ENCODE measurements at regions not wholly inside any gene's neighbourhood (a gene's known extent, or its start where the extent isn't known, plus 50 kb on each side); places are given as distances from the start of the nearest gene placed in this dataset.

- intact Hi-C loops (cut with micrococcal nuclease) = no loop called here
- Mint-ChIP-seq H3K9me3 (no peaks in the 10 kb centered on the region), H3K27ac (no peak overlapping the region), H3K27me3 (ENCODE audit: low read depth) (no peaks in the 10 kb centered on the region), H3K4me3 (no peak overlapping the region), H3K4me1 (ENCODE audit: low read depth) (peaks cover 36% of the 10 kb centered on the region), H3K36me3 (ENCODE audit: low read depth) (peaks cover 9% of the 10 kb centered on the region)
- no peak for DNase-seq
- CTCF ChIA-PET = no interaction called here
Observed at GRCh38 chr2:74048147-74048546, 63.4 kb downstream of the TET3 start.

- Mint-ChIP-seq H3K27me3 (ENCODE audit: low read depth) (no peaks in the 10 kb centered on the region), H3K9me3 (no peaks in the 10 kb centered on the region), H3K27ac (peak overlapping the region; percentile 2), H3K36me3 (ENCODE audit: low read depth) (peaks cover 13% of the 10 kb centered on the region), H3K4me3 (no peak overlapping the region), H3K4me1 (ENCODE audit: low read depth) (peaks cover 39% of the 10 kb centered on the region)
- intact Hi-C loops (cut with micrococcal nuclease) = no loop called here
- CTCF ChIA-PET = no interaction called here
- no peak for DNase-seq
Observed at GRCh38 chr2:74048843-74049519, 64.3 kb downstream of the TET3 start.

GRCh38 chr2:74050151-74050550 is 65.4 kb downstream of the TET3 start:
- Mint-ChIP-seq H3K9me3 (no peaks in the 10 kb centered on the region), H3K27ac (no peak overlapping the region), H3K4me3 (no peak overlapping the region), H3K4me1 (ENCODE audit: low read depth) (peaks cover 40% of the 10 kb centered on the region), H3K36me3 (ENCODE audit: low read depth) (peaks cover 14% of the 10 kb centered on the region), H3K27me3 (ENCODE audit: low read depth) (no peaks in the 10 kb centered on the region)
- CTCF ChIA-PET = no interaction called here
- DNase-seq = no peak
- intact Hi-C loops (cut with micrococcal nuclease) = no loop called here

- Mint-ChIP-seq H3K27ac (no peak overlapping the region), H3K36me3 (ENCODE audit: low read depth) (peaks cover 16% of the 10 kb centered on the region), H3K4me3 (no peak overlapping the region), H3K9me3 (no peaks in the 10 kb centered on the region), H3K27me3 (ENCODE audit: low read depth) (no peaks in the 10 kb centered on the region), H3K4me1 (ENCODE audit: low read depth) (peaks cover 37% of the 10 kb centered on the region)
- intact Hi-C loops (cut with micrococcal nuclease) = no loop called here
- no peak for DNase-seq
- CTCF ChIA-PET = interaction anchor here (1.5 kb wide), 1 partner anchor 11 kb away, joined by 3 read pairs; no protein-coding TSS in a partner anchor
Observed at GRCh38 chr2:74051504-74051903, 66.8 kb downstream of the TET3 start.

GRCh38 chr2:74052732-74053710 is 68.3 kb downstream of the TET3 start:
- no peak overlapping the region for H3K4me3 Mint-ChIP-seq
- intact Hi-C loops (cut with micrococcal nuclease) = no loop called here
- peak overlapping the region; percentile 2 for H3K27ac Mint-ChIP-seq
- peaks cover 11% of the 10 kb centered on the region for H3K36me3 Mint-ChIP-seq (ENCODE audit: low read depth)
- H3K4me1 Mint-ChIP-seq (ENCODE audit: low read depth) = peaks cover 37% of the 10 kb centered on the region
- DNase-seq = no peak
- H3K27me3 Mint-ChIP-seq (ENCODE audit: low read depth) = no peaks in the 10 kb centered on the region
- CTCF ChIA-PET = interaction anchor here (0.6 to 1.5 kb wide), 4 partner anchors 13 to 282 kb away, joined by 3 to 4 read pairs (median 3); no protein-coding TSS in a partner anchor
- no peaks in the 10 kb centered on the region for H3K9me3 Mint-ChIP-seq

- no peaks in the 10 kb centered on the region for H3K27me3 Mint-ChIP-seq (ENCODE audit: low read depth)
- intact Hi-C loops (cut with micrococcal nuclease) = no loop called here
- no peak overlapping the region for H3K27ac Mint-ChIP-seq
- H3K36me3 Mint-ChIP-seq (ENCODE audit: low read depth) = peaks cover 11% of the 10 kb centered on the region
- H3K4me1 Mint-ChIP-seq (ENCODE audit: low read depth) = peaks cover 31% of the 10 kb centered on the region
- H3K4me3 Mint-ChIP-seq = no peak overlapping the region
- CTCF ChIA-PET = no interaction called here
- no peaks in the 10 kb centered on the region for H3K9me3 Mint-ChIP-seq
- no peak for DNase-seq
Observed at GRCh38 chr2:74053959-74054715, 69.4 kb downstream of the TET3 start.

- no peak overlapping the region for H3K4me3 Mint-ChIP-seq
- H3K36me3 Mint-ChIP-seq (ENCODE audit: low read depth) = peaks cover 13% of the 10 kb centered on the region
- no peak for DNase-seq
- intact Hi-C loops (cut with micrococcal nuclease) = no loop called here
- H3K27ac Mint-ChIP-seq = no peak overlapping the region
- H3K9me3 Mint-ChIP-seq = no peaks in the 10 kb centered on the region
- H3K4me1 Mint-ChIP-seq (ENCODE audit: low read depth) = peaks cover 7% of the 10 kb centered on the region
- H3K27me3 Mint-ChIP-seq (ENCODE audit: low read depth) = no peaks in the 10 kb centered on the region
- CTCF ChIA-PET = no interaction called here
Observed at GRCh38 chr2:74059137-74059775, 74.5 kb downstream of the TET3 start.

GRCh38 chr2:74063486-74063885 is 78.8 kb downstream of the TET3 start:
- H3K4me3 Mint-ChIP-seq = no peak overlapping the region
- no peaks in the 10 kb centered on the region for H3K9me3 Mint-ChIP-seq
- CTCF ChIA-PET = interaction anchor here (0.7 kb wide), 1 partner anchor 152 kb away, joined by 4 read pairs; no protein-coding TSS in a partner anchor
- no peak for DNase-seq
- no peak overlapping the region for H3K27ac Mint-ChIP-seq
- H3K4me1 Mint-ChIP-seq (ENCODE audit: low read depth) = peaks cover 24% of the 10 kb centered on the region
- no peaks in the 10 kb centered on the region for H3K27me3 Mint-ChIP-seq (ENCODE audit: low read depth)
- H3K36me3 Mint-ChIP-seq (ENCODE audit: low read depth) = peaks cover 16% of the 10 kb centered on the region
- intact Hi-C loops (cut with micrococcal nuclease) = no loop called here

GRCh38 chr2:74065456-74065855 is 80.7 kb downstream of the TET3 start:
- no peak overlapping the region for H3K4me3 Mint-ChIP-seq
- intact Hi-C loops (cut with micrococcal nuclease) = no loop called here
- H3K27ac Mint-ChIP-seq = no peak overlapping the region
- peaks cover 10% of the 10 kb centered on the region for H3K9me3 Mint-ChIP-seq
- CTCF ChIA-PET = interaction anchor here (1.1 to 1.4 kb wide), 2 partner anchors 24 to 242 kb away, joined by 3 to 4 read pairs; no protein-coding TSS in a partner anchor
- H3K27me3 Mint-ChIP-seq (ENCODE audit: low read depth) = no peaks in the 10 kb centered on the region
- H3K36me3 Mint-ChIP-seq (ENCODE audit: low read depth) = peaks cover 25% of the 10 kb centered on the region
- no peak for DNase-seq
- peaks cover 34% of the 10 kb centered on the region for H3K4me1 Mint-ChIP-seq (ENCODE audit: low read depth)

- H3K4me1 Mint-ChIP-seq (ENCODE audit: low read depth) = peaks cover 36% of the 10 kb centered on the region
- peaks cover 10% of the 10 kb centered on the region for H3K9me3 Mint-ChIP-seq
- no peak overlapping the region for H3K27ac Mint-ChIP-seq
- DNase-seq = no peak
- no peaks in the 10 kb centered on the region for H3K27me3 Mint-ChIP-seq (ENCODE audit: low read depth)
- peaks cover 26% of the 10 kb centered on the region for H3K36me3 Mint-ChIP-seq (ENCODE audit: low read depth)
- no peak overlapping the region for H3K4me3 Mint-ChIP-seq
- CTCF ChIA-PET = interaction anchor here (0.6 to 1.4 kb wide), 3 partner anchors 25 to 243 kb away, joined by 3 to 4 read pairs (median 3); no protein-coding TSS in a partner anchor
- intact Hi-C loops (cut with micrococcal nuclease) = no loop called here
Observed at GRCh38 chr2:74066491-74067203, 81.1 kb downstream of the BOLA3 start.

GRCh38 chr2:74067221-74067747 is 80.4 kb downstream of the BOLA3 start:
- H3K4me3 Mint-ChIP-seq = no peak overlapping the region
- intact Hi-C loops (cut with micrococcal nuclease) = no loop called here
- H3K36me3 Mint-ChIP-seq (ENCODE audit: low read depth) = peaks cover 29% of the 10 kb centered on the region
- H3K27me3 Mint-ChIP-seq (ENCODE audit: low read depth) = no peaks in the 10 kb centered on the region
- H3K4me1 Mint-ChIP-seq (ENCODE audit: low read depth) = peaks cover 40% of the 10 kb centered on the region
- CTCF ChIA-PET = interaction anchor here (0.6 kb wide), 1 partner anchor 116 kb away, joined by 3 read pairs; no protein-coding TSS in a partner anchor
- DNase-seq = no peak
- H3K27ac Mint-ChIP-seq = no peak overlapping the region
- H3K9me3 Mint-ChIP-seq = peaks cover 10% of the 10 kb centered on the region
